Mesothelial cell of epicardium (in vitro differentiated cells): ENCODE measurements at regions not wholly inside any gene's neighbourhood (a gene's known extent, or its start where the extent isn't known, plus 50 kb on each side); places are given as distances from the start of the nearest gene placed in this dataset.

ENCODE experiments used
- DNase-seq, 2 experiments: peaks; one replicate each; pipeline ENCODE4 v3.0.0; 2021; ENCODE audit warnings: low spot score in 2 of 2; ENCODE audit not compliant: unreplicated experiment in 2 of 2
- H3K27ac Mint-ChIP-seq: 2 replicates; pipeline ENCODE4 v1.8.0; 2021; ENCODE audit warnings: mixed read lengths
- H3K27me3 Mint-ChIP-seq: 2 replicates; pipeline ENCODE4 v1.8.0; 2021; ENCODE audit warnings: low read depth, mixed read lengths
- H3K36me3 Mint-ChIP-seq: 2 replicates; pipeline ENCODE4 v1.8.0; 2021; ENCODE audit warnings: mixed read lengths
- H3K4me1 Mint-ChIP-seq: 2 replicates; pipeline ENCODE4 v1.8.0; 2021; ENCODE audit warnings: mixed read lengths
- H3K4me3 Mint-ChIP-seq: 2 replicates; pipeline ENCODE4 v1.8.0; 2021; ENCODE audit warnings: mild to moderate bottlenecking, moderate library complexity, mixed read lengths
- H3K9me3 Mint-ChIP-seq: 2 replicates; pipeline ENCODE4 v1.8.0; 2021; ENCODE audit warnings: mixed read lengths
- TF ChIP-seq, protein P1 (sequence below): fragments of 200-600 bp; sonication (generic); IDR thresholded peaks from one replicate; pipeline ENCODE4 v1.5.0; 2021; ENCODE audit warnings: antibody characterized with exemption; ENCODE audit not compliant: unreplicated experiment

DNA sequence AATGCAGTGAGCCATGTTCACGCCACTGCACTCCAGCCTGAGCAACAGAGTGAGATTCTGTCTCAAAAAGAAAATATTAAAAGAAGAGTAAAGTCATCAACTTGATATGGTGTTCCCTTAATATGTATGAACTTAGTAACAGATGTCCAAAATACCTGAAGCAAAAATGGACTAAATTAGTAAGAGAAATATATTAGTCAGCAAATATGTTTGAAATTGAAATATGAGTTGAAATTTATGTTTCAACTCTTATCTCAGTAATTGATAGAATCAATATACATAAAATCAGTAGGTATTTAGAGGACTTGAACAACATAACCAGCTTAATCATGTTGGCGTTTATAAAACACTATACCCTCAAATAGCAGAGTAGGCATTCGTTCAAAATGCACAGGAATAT lies 668.5 kb downstream of the ISL1 start:
- Mint-ChIP-seq H3K9me3 (peaks cover 6% of the 10 kb centered on the region), H3K4me1 (peaks cover 3% of the 10 kb centered on the region), H3K27me3 (no peaks in the 10 kb centered on the region), H3K4me3 (no peak overlapping the region), H3K27ac (no peak overlapping the region), H3K36me3 (no peaks in the 10 kb centered on the region)
- no peak for DNase-seq
- TF ChIP-seq, protein P1, sequence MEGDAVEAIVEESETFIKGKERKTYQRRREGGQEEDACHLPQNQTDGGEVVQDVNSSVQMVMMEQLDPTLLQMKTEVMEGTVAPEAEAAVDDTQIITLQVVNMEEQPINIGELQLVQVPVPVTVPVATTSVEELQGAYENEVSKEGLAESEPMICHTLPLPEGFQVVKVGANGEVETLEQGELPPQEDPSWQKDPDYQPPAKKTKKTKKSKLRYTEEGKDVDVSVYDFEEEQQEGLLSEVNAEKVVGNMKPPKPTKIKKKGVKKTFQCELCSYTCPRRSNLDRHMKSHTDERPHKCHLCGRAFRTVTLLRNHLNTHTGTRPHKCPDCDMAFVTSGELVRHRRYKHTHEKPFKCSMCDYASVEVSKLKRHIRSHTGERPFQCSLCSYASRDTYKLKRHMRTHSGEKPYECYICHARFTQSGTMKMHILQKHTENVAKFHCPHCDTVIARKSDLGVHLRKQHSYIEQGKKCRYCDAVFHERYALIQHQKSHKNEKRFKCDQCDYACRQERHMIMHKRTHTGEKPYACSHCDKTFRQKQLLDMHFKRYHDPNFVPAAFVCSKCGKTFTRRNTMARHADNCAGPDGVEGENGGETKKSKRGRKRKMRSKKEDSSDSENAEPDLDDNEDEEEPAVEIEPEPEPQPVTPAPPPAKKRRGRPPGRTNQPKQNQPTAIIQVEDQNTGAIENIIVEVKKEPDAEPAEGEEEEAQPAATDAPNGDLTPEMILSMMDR: no peak

DNA sequence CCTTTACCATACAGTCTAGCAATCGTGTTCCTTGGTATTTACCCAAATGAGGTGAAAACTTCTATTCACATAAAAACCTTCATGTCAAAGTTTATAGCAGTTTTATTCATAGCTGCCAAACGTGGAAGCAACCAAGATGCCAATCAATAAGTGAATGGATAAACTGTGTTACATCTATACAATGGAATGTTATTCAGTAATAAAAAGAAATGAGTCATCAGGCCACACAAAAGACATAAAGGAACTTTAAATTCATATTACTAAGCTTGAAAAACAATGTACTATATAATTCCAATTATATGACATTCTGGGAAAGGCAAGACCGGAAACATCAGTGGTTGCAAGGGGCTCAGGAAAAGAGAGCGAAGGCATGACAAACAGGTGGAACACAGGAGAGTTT lies 679.9 kb downstream of the ISL1 start:
- Mint-ChIP-seq H3K4me1 (no peaks in the 10 kb centered on the region), H3K36me3 (no peaks in the 10 kb centered on the region), H3K9me3 (peaks cover 8% of the 10 kb centered on the region), H3K4me3 (no peak overlapping the region), H3K27me3 (no peaks in the 10 kb centered on the region), H3K27ac (no peak overlapping the region)
- DNase-seq: no peak
- TF ChIP-seq, protein P1: no peak

DNA sequence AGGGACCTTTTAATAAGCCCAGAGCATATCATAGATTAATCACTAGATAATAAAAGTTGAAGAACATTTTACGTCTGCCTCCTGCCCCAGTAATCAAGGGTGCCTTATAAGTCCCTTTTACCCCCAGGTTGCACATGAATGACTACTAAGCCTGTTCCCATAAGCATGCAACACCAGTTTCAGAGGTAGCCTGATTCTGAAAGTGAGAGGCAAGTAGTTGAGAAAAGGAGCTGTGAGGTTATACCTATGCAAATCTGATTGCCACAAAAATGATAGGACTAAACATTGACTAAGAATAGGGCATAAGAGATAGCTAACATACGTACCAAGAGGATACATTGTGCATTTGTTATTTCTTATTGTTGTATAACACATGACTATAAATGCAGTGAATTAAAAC lies 681.9 kb downstream of the ISL1 start:
- H3K9me3 Mint-ChIP-seq: peaks cover 12% of the 10 kb centered on the region
- H3K27ac Mint-ChIP-seq: no peak overlapping the region
- H3K27me3 Mint-ChIP-seq: no peaks in the 10 kb centered on the region
- H3K4me3 Mint-ChIP-seq: no peak overlapping the region
- no peak for DNase-seq
- no peaks in the 10 kb centered on the region for H3K36me3 Mint-ChIP-seq
- H3K4me1 Mint-ChIP-seq: no peaks in the 10 kb centered on the region
- TF ChIP-seq, protein P1: no peak

DNA sequence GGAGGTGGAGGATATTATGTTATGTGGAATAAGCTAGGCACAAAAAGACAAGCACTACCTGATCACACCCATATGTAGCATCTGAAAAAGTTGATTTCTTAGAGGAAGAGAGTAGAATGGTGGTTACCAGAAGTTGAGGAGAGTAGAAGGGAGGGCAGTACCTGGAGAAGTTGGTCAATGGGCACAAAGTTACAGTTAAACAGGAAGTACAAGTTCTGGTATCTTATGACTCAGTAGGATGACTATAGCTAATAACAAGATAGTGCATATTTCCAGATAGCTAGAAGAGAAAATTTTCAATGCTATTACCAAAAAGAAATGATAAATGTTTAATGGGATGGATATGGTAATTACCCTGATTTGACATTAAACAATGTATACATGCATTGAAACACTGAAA lies 686.7 kb downstream of the ISL1 start:
- H3K27ac Mint-ChIP-seq: no peak overlapping the region
- peaks cover 12% of the 10 kb centered on the region for H3K9me3 Mint-ChIP-seq
- H3K27me3 Mint-ChIP-seq: no peaks in the 10 kb centered on the region
- DNase-seq: no peak
- TF ChIP-seq, protein P1: no peak
- no peaks in the 10 kb centered on the region for H3K36me3 Mint-ChIP-seq
- H3K4me3 Mint-ChIP-seq: no peak overlapping the region
- no peaks in the 10 kb centered on the region for H3K4me1 Mint-ChIP-seq

DNA sequence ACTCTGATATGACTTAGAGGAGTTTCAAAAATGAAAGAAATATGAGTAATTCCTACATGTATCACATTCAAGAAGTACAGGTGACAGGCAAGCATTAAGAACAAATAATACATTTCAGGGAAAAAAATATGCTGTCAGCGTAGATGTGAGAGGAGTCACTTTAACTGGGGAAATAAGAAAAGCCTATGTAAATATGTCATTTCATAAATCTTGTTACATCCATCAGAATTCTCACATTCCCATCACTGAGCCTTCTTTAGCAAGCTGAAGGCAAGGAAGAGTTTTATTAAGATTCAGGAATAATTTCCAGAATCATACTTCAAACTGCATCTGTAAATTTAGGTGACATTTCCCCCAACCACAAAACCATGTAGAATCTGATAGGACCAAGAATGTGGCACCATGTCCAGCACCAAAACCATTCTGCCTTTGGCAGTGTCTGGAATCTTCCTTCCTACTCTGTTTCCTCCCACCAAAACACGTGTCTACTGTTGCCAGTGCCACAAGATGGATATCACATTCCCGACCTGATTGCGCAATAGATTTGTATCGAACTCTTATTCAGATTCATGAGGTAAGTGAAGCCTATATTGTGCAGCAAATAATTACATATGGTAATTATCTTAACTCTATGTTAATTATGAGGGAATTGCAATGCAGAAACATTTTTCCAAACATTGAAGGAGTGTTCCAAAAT lies 690.9 kb downstream of the ISL1 start:
- Mint-ChIP-seq H3K36me3 (no peaks in the 10 kb centered on the region), H3K4me3 (no peak overlapping the region), H3K27me3 (peaks cover 1% of the 10 kb centered on the region), H3K9me3 (no peaks in the 10 kb centered on the region), H3K27ac (no peak overlapping the region), H3K4me1 (no peaks in the 10 kb centered on the region)
- no peak for DNase-seq
- TF ChIP-seq, protein P1: no peak
